Parathyroid adenoma (tissue), 2 donors: ENCODE measurements at regions not wholly inside any gene's neighbourhood (a gene's known extent, or its start where the extent isn't known, plus 50 kb on each side); places are given as distances from the start of the nearest gene placed in this dataset.
"Not testable (repeated sequence)": the region's sequence is repeated elsewhere in the genome, so short reads cannot be mapped to it uniquely, and the experiment has no call there.

Experiments used
- H2AFZ ChIP-seq: fragments of 300-600 bp; sonication (generic); one replicate; pipeline ENCODE4 v1.7.0; 2017; ENCODE audit warnings: antibody characterized with exemption, mild to moderate bottlenecking
- H3K27ac ChIP-seq: fragments of 300-600 bp; sonication (generic); one replicate; pipeline ENCODE4 v1.7.0; 2017
- H3K27me3 ChIP-seq: fragments of 300-600 bp; sonication (generic); one replicate; pipeline ENCODE4 v1.7.0; 2017; ENCODE audit warnings: low read length; ENCODE audit not compliant: control insufficient read depth, insufficient read depth
- H3K36me3 ChIP-seq: fragments of 300-600 bp; sonication (generic); one replicate; pipeline ENCODE4 v1.7.0; 2017; ENCODE audit warnings: low read length; ENCODE audit not compliant: control insufficient read depth, insufficient read depth
- H3K4me1 ChIP-seq: fragments of 300-600 bp; sonication (generic); one replicate; pipeline ENCODE4 v1.7.0; 2017; ENCODE audit warnings: control low read depth
- H3K4me2 ChIP-seq: fragments of 300-600 bp; sonication (generic); one replicate; pipeline ENCODE4 v1.7.0; 2017; ENCODE audit warnings: low read length
- H3K4me3 ChIP-seq: fragments of 300-600 bp; sonication (generic); one replicate; pipeline ENCODE4 v1.7.0; 2017; ENCODE audit warnings: low read depth, low read length
- H3K79me2 ChIP-seq: fragments of 300-600 bp; sonication (generic); one replicate; pipeline ENCODE4 v1.7.0; 2017; ENCODE audit warnings: control low read depth
- H3K9ac ChIP-seq: fragments of 300-600 bp; sonication (generic); one replicate; pipeline ENCODE4 v1.7.0; 2017; ENCODE audit warnings: mild to moderate bottlenecking
- H3K9me3 ChIP-seq: fragments of 300-600 bp; sonication (generic); one replicate; pipeline ENCODE4 v1.7.0; 2017; ENCODE audit warnings: low read length; ENCODE audit not compliant: control insufficient read depth
- TF ChIP-seq, protein P1 (sequence below): fragments of 300-600 bp; sonication (generic); IDR thresholded peaks from one replicate; pipeline ENCODE4 v1.7.0; 2017; ENCODE audit warnings: antibody characterized with exemption, mild to moderate bottlenecking
- donor health status: primary hyperparathyroidism.

GRCh38 chr2:133871545-133872209 is 303.4 kb upstream of the NCKAP5 start:
- no peaks in the 10 kb centered on the region for H3K36me3 ChIP-seq
- no peak overlapping the region for H3K27ac ChIP-seq
- H3K27me3 ChIP-seq, result no peaks in the 10 kb centered on the region
- H3K9ac ChIP-seq, result no peak overlapping the region
- no peak overlapping the region for H3K4me3 ChIP-seq
- H2AFZ ChIP-seq, result no peak overlapping the region
- no peaks in the 10 kb centered on the region for H3K4me1 ChIP-seq
- TF ChIP-seq, protein P1, sequence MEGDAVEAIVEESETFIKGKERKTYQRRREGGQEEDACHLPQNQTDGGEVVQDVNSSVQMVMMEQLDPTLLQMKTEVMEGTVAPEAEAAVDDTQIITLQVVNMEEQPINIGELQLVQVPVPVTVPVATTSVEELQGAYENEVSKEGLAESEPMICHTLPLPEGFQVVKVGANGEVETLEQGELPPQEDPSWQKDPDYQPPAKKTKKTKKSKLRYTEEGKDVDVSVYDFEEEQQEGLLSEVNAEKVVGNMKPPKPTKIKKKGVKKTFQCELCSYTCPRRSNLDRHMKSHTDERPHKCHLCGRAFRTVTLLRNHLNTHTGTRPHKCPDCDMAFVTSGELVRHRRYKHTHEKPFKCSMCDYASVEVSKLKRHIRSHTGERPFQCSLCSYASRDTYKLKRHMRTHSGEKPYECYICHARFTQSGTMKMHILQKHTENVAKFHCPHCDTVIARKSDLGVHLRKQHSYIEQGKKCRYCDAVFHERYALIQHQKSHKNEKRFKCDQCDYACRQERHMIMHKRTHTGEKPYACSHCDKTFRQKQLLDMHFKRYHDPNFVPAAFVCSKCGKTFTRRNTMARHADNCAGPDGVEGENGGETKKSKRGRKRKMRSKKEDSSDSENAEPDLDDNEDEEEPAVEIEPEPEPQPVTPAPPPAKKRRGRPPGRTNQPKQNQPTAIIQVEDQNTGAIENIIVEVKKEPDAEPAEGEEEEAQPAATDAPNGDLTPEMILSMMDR, result no peak
- no peaks in the 10 kb centered on the region for H3K79me2 ChIP-seq
- no peaks in the 10 kb centered on the region for H3K9me3 ChIP-seq
- H3K4me2 ChIP-seq, result no peak overlapping the region

DNA sequence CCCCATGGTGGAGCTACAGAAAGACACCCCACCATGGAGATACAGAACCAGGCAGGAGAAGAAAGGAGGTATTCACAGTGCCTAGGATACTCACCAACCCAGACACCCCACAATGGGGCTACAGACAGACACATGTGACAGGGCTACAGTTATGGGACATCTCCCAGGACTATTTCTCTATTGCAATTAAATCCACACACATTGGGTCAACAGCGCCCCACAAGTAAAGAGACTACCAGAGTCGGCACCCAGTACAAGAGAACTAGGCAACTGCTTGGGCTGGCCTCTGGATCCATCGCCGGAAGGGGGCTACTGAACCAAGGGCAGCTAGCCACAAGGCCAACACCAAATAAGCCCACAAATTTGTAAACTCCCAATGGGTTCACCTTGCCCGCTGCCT is 310.1 kb upstream of the NCKAP5 start:
- no peaks in the 10 kb centered on the region for H3K4me1 ChIP-seq
- H3K79me2 ChIP-seq, result no peaks in the 10 kb centered on the region
- H3K4me2 ChIP-seq, result no peak overlapping the region
- H3K36me3 ChIP-seq, result no peaks in the 10 kb centered on the region
- TF ChIP-seq, protein P1, result no peak
- H3K9me3 ChIP-seq, result no peaks in the 10 kb centered on the region
- no peak overlapping the region for H3K27ac ChIP-seq
- no peak overlapping the region for H3K9ac ChIP-seq
- no peak overlapping the region for H2AFZ ChIP-seq
- H3K4me3 ChIP-seq, result no peak overlapping the region
- H3K27me3 ChIP-seq, result no peaks in the 10 kb centered on the region

- H3K4me2 ChIP-seq, result no peak overlapping the region
- H3K9ac ChIP-seq, result no peak overlapping the region
- no peak overlapping the region for H2AFZ ChIP-seq
- no peak overlapping the region for H3K27ac ChIP-seq
- no peaks in the 10 kb centered on the region for H3K79me2 ChIP-seq
- H3K27me3 ChIP-seq, result no peaks in the 10 kb centered on the region
- H3K4me1 ChIP-seq, result no peaks in the 10 kb centered on the region
- TF ChIP-seq, protein P1, result no peak
- H3K9me3 ChIP-seq, result no peaks in the 10 kb centered on the region
- H3K36me3 ChIP-seq, result no peaks in the 10 kb centered on the region
- no peak overlapping the region for H3K4me3 ChIP-seq
Measured at GRCh38 chr2:133879703-133880102, 311.4 kb upstream of the NCKAP5 start.

GRCh38 chr2:133882159-133882558 is 313.9 kb upstream of the NCKAP5 start:
- H3K4me3 ChIP-seq, H3K79me2 ChIP-seq, H3K27me3 ChIP-seq, H3K9ac ChIP-seq, H2AFZ ChIP-seq, H3K36me3 ChIP-seq, H3K4me2 ChIP-seq, H3K27ac ChIP-seq, H3K9me3 ChIP-seq, H3K4me1 ChIP-seq: not testable (repeated sequence)

DNA sequence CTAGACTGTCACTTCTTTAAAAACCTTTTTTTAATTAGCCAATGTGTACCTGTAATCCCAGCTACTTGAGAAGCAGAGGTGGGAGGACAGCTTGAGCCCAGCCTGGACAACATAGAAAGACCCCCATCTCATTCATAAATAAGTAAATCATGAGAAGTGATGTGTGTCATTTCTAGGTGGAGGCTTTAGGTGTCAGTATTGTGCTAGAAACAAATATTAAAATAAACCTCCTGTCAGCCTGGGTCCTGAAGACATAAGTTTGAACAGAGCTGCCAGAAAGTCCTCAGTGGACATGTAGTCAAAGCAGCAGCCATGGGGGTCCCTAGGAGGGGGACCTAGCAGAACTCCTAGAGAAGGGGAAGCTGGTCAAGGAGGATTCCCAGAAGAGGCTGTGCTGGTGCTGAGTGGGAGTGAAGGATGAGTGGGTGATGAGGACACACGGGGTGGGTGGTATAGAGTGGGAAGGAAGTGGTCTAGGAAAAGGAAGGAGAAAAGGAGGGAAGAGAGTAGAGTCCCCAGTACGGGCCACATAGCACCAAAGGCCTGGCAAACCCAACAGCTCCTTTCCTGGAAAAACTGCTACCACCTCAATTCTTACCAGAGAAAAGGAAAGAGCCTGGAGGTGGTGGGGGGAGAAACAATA is 316.6 kb upstream of the NCKAP5 start:
- no peak overlapping the region for H3K27ac ChIP-seq
- no peaks in the 10 kb centered on the region for H3K36me3 ChIP-seq
- H3K4me3 ChIP-seq, result no peak overlapping the region
- no peaks in the 10 kb centered on the region for H3K27me3 ChIP-seq
- no peaks in the 10 kb centered on the region for H3K9me3 ChIP-seq
- no peaks in the 10 kb centered on the region for H3K79me2 ChIP-seq
- H3K9ac ChIP-seq, result no peak overlapping the region
- TF ChIP-seq, protein P1, result no peak
- H2AFZ ChIP-seq, result no peak overlapping the region
- no peak overlapping the region for H3K4me2 ChIP-seq
- no peaks in the 10 kb centered on the region for H3K4me1 ChIP-seq
